Thyroid gland (tissue), 4 donors: ENCODE measurements at regions not wholly inside any gene's neighbourhood (a gene's known extent, or its start where the extent isn't known, plus 50 kb on each side); places are given as distances from the start of the nearest gene placed in this dataset.

Source experiments
- CTCF ChIP-seq, 6 experiments: fragments of 200-600 bp in 3 of 6; fragments of 450-650 bp in 3 of 6; sonication (generic) in 3 of 6; IDR thresholded peaks; one replicate each; pipeline ENCODE4 v1.5.1; 2016 to 2019; ENCODE audit warnings: antibody characterized with exemption in 6 of 6, mild to moderate bottlenecking in 2 of 6, inconsistent platforms in 1 of 6, moderate library complexity in 1 of 6
- POLR2A ChIP-seq, 2 donors: fragments of 450-650 bp; IDR thresholded peaks; one replicate each; pipeline ENCODE4 v1.6.1; 2017; ENCODE audit warnings: antibody characterized with exemption in 2 of 2, mild to moderate bottlenecking in 2 of 2, moderate library complexity in 1 of 2

- TF ChIP-seq CTCF (IDR thresholded peaks at IDR 0.05) (no peak), POLR2A (IDR thresholded peaks at IDR 0.05) (no peak)
Observed at GRCh38 chr13:73231471-73231870, 172.7 kb downstream of the KLF5 start.
